GM21447 (cell line): ENCODE measurements at regions not wholly inside any gene's neighbourhood (a gene's known extent, or its start where the extent isn't known, plus 50 kb on each side); places are given as distances from the start of the nearest gene placed in this dataset.
A peak's percentile ranks its signal among the peaks of the same experiment; 100 is the strongest.

Source experiments
- ATAC-seq: cut with Tn5 transposase; IDR thresholded peaks from one replicate; pipeline ENCODE4 v1.9.1; 2021; ENCODE audit not compliant: unreplicated experiment

- ATAC-seq: no peak
These were observed 99.3 kb upstream of the SESN3 start for GRCh38 chr11:95330302-95330701.

GRCh38 chr11:95327273-95327948 is 96.4 kb upstream of the SESN3 start:
- no peak for ATAC-seq

GRCh38 chr11:95325777-95326258 is 94.8 kb upstream of the SESN3 start:
- ATAC-seq: no peak

GRCh38 chr11:95324826-95325225 is 93.8 kb upstream of the SESN3 start:
- no peak for ATAC-seq

GRCh38 chr11:95322539-95322938 is 91.5 kb upstream of the SESN3 start:
- no peak for ATAC-seq

- ATAC-seq: no peak
These were observed 87.5 kb upstream of the SESN3 start for GRCh38 chr11:95318498-95318897.

- ATAC-seq: no peak
These were observed 77.6 kb upstream of the SESN3 start for GRCh38 chr11:95308512-95309035.

GRCh38 chr11:95307286-95307685 is 76.3 kb upstream of the SESN3 start:
- no peak for ATAC-seq

- ATAC-seq: no peak
These were observed 75.8 kb upstream of the SESN3 start for GRCh38 chr11:95306801-95307200.

- ATAC-seq: no peak
These were observed 75.1 kb upstream of the SESN3 start for GRCh38 chr11:95306123-95306522.

GRCh38 chr11:95305705-95306104 is 74.7 kb upstream of the SESN3 start:
- ATAC-seq: no peak

- ATAC-seq: no peak
These were observed 73.8 kb upstream of the SESN3 start for GRCh38 chr11:95304777-95305176.

GRCh38 chr11:95302211-95302610 is 71.2 kb upstream of the SESN3 start:
- no peak for ATAC-seq

GRCh38 chr11:95301474-95301873 is 70.5 kb upstream of the SESN3 start:
- no peak for ATAC-seq

- no peak for ATAC-seq
These were observed 68.2 kb upstream of the SESN3 start for GRCh38 chr11:95299078-95299679.

- no peak for ATAC-seq
These were observed 66.9 kb upstream of the SESN3 start for GRCh38 chr11:95297680-95298452.

- peak; percentile 96 for ATAC-seq
These were observed 65.6 kb upstream of the SESN3 start for GRCh38 chr11:95296621-95297025.

GRCh38 chr11:95296165-95296564 is 65.2 kb upstream of the SESN3 start:
- ATAC-seq: peak; percentile 2

GRCh38 chr11:95295382-95296149 is 64.6 kb upstream of the SESN3 start:
- no peak for ATAC-seq

GRCh38 chr11:95294701-95295100 is 63.7 kb upstream of the SESN3 start:
- ATAC-seq: no peak

GRCh38 chr11:95293116-95293515 is 62.1 kb upstream of the SESN3 start:
- no peak for ATAC-seq
